PC-9 (cell line): ENCODE measurements at regions not wholly inside any gene's neighbourhood (a gene's known extent, or its start where the extent isn't known, plus 50 kb on each side); places are given as distances from the start of the nearest gene placed in this dataset.

Source experiments
- CTCF ChIP-seq: fragments of 200-600 bp; sonication (generic); conservative IDR thresholded peaks from 2 replicates; pipeline ENCODE4 v1.6.1; 2017; ENCODE audit warnings: mixed run types, antibody characterized with exemption, mild to moderate bottlenecking, moderate library complexity
- EZH2 ChIP-seq: fragments of 200-600 bp; sonication (generic); IDR thresholded peaks from 2 replicates; pipeline ENCODE4 v1.8.0; 2017; ENCODE audit warnings: antibody characterized with exemption, low read depth

- TF ChIP-seq CTCF (no peak), EZH2 (no peak)
These were observed 254.5 kb upstream of the ELAC2 start for GRCh38 chr17:13272296-13272695.
